CD4-positive, alpha-beta T cell treated with Interleukin-6 at 100 ng/mL for 8 hours (primary cell): ENCODE measurements at regions not wholly inside any gene's neighbourhood (a gene's known extent, or its start where the extent isn't known, plus 50 kb on each side); places are given as distances from the start of the nearest gene placed in this dataset.

Experiments
- DNase-seq: peaks from one replicate; pipeline ENCODE4 v3.0.0-alpha.2; 2020; ENCODE audit warnings: mixed read lengths, low spot score

DNA sequence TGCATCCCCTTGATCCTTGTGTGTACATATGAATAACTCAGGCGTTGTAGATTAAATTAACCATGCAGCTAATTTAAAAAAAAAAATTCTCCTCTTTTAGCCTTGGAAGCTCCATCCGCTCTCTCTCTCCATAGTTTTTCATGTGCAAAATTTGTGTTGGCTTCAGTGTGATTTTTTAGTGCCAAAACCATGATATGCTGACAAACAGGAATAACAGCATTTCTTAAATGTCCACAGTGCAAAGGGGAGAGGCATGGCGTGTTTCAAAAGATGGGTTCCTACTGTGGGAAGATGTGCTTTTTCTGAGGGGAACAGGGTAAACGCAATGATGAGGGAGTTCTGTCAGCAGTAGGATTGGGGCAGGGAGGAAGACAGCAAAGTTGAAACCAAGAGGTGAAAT, 247.0 kb downstream of the ICOS start:
- DNase-seq, result no peak

DNA sequence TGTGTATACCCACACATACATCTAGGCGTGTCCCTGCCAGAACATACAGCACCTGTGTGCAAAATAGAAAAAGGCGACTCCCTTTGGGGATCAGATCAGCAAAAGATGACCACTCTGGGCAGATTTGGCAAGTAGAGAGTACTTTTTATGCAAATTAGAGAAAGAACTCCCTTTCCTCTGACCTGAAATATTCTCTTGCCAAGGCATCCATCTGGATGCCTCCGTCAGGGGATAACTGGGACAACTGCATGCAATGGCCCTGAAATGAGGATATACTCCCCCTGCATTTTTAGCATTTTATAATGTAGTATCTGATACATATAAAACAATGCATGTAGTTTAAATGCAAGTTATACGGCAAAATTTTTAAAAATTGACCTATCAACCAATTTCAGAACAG, 247.7 kb downstream of the ICOS start:
- DNase-seq, result no peak

DNA sequence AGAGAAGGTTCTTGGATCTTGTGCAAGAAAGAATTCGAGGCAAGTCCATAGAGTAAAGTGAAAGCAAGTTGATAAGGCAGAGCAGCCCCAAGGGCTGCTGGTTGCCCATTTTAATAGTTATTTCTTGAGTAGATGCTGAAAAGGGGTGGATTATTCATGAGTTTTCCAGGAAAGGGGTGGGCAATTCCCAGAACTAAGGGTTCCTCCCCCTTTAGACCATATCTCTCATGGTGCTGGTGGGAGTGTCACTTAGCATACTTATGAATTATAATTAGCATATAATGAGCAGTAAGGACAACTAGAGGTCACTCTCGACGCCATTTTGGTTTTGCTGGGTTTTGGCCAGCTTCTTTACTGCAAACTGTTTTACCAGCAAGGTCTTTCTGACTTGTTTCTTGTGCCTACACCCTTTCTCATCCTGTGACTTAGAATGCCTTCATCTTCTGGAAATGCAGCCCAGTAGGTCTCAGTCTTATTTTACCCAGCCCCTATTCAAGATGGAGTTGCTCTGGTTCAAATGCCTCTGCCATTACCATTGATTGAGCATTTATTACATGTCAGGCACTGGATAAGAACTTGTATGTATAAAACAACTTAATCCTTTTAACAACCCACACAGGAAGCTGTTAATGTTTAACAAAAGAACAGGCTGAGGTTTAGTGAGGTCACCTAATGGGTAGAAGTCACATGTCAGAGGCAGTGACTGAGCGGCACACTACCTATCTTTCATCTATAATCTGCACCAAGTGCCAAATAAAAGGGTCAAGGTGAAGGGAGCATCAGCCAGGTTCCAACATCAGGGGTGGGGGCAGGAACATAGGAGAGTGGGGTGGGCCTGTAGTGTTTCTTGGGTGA, 250.9 kb downstream of the ICOS start:
- DNase-seq, result no peak

- no peak for DNase-seq
Observed at GRCh38 chr2:204191574-204191973, 255.0 kb downstream of the ICOS start.

GRCh38 chr2:204195498-204195897, 258.9 kb downstream of the ICOS start:
- no peak for DNase-seq

DNA sequence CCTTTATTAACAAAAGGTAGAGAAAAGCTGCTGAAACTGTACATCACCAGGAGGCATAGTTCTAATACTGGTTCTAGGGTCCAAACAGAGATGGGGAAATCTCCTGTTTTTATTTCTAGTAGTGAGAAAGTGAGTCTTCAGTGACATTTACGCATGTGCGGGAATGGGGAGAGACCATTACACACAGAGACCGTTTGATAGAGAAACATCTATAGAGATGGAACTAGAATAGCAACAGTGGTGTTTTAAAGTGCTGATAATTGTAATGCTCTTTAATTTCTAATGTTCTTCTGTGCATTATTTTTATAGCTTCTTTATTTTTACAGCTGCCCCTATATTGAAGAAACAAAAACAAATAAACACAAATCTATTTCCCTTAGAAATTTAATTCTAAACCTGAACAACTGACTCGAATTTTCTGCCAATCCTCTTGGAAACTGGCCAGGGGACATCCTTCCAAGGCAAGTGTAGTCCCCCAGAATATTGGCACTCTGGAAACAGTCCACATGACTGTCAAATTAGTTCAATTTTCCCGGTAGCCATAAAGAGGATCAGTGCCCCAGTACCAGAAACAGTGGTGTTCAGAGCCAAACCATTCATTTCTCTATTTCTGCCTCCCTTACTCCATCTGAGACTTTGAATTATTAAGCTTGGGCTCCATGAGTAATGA, 260.9 kb downstream of the ICOS start:
- DNase-seq, result no peak

- DNase-seq, result no peak
Observed at GRCh38 chr2:204199357-204199756, 262.8 kb downstream of the ICOS start.

GRCh38 chr2:204201507-204201906, 264.9 kb downstream of the ICOS start:
- no peak for DNase-seq

DNA sequence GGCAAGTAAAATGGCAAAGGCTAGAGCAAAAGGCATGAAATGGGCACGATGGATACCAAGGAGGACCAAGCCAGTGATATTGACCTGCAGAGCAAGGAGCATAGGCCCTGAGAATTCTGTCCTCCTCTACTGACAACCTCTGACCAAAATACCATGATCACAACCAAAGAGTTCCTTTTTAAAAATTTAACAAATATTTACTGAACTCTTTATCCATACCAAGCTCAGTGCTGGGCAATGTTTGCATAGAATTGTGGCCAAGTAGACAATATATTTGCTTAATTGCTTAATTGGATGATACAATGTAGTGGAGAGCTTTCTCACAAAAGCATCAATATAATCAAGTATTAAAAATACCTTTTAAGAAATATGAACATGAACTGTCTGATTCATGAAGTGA, 265.7 kb downstream of the ICOS start:
- DNase-seq, result no peak

GRCh38 chr2:204203704-204204103, 267.1 kb downstream of the ICOS start:
- DNase-seq, result no peak

GRCh38 chr2:204205082-204205481, 268.5 kb downstream of the ICOS start:
- no peak for DNase-seq

GRCh38 chr2:204205538-204205937, 269.0 kb downstream of the ICOS start:
- DNase-seq, result no peak

DNA sequence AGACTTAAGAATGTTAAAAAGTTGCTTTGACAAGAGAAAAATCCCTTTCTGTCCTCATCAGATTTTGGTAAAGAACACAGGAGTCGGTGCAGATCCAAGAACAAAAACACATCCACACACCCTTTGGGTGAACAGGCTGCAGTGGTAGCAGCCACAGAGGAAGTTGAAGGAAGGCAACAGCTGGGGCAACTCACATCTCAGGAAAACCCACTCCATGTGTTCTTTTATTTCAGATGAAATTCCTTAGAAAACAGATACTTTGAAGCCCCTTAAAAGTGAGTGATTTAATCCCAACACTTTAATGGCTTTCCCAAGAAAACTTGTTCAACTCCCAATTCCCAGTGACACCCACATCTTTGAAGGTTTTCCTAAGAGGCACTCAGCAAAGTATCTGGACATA, 271.3 kb downstream of the ICOS start:
- DNase-seq, result no peak

GRCh38 chr2:204213588-204213987, 277.0 kb downstream of the ICOS start:
- DNase-seq, result no peak

DNA sequence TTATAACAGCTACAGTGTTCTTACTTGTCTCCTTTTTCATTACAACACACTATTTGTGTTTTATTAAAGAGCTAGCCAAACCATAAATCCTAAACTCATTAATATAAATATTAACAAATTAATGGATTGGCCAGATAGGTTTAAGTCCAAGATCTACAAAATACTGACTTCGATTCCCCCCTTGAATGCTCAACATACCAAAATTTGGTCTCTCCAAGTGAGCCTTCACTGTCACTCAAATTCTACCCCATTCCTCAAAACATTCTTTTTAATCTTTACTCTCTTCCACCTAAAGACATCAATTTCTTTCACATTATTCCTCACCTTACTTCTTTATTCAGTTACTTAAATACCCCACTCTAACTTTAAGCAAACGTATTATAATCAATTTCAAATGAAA, 281.5 kb downstream of the ICOS start:
- DNase-seq, result no peak

GRCh38 chr2:204219196-204219595, 282.6 kb downstream of the ICOS start:
- no peak for DNase-seq

GRCh38 chr2:204220896-204221295, 284.3 kb downstream of the ICOS start:
- DNase-seq, result no peak

DNA sequence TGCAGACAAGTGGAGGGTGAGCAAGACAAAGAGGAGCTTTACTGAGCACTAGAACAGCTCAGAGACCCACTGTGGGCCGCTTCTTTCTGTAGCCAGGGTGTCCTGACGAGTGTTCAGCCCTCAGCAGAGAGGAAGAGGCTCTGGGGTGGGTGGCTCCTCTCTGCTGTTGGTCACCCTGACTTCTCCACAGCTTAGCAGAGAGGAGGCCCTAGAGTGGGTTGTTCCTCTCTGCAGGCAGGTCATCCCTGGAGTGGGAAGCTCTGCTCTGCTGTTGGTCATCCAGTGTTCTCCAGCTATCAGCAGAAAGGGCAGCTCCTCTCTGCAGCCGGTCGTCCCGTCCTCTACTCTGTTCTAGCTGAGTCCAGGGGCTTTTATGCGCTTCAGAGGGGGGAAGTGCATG, 286.5 kb downstream of the ICOS start:
- no peak for DNase-seq

GRCh38 chr2:204223544-204223943, 287.0 kb downstream of the ICOS start:
- no peak for DNase-seq

GRCh38 chr2:204225671-204226073, 289.1 kb downstream of the ICOS start:
- no peak for DNase-seq

DNA sequence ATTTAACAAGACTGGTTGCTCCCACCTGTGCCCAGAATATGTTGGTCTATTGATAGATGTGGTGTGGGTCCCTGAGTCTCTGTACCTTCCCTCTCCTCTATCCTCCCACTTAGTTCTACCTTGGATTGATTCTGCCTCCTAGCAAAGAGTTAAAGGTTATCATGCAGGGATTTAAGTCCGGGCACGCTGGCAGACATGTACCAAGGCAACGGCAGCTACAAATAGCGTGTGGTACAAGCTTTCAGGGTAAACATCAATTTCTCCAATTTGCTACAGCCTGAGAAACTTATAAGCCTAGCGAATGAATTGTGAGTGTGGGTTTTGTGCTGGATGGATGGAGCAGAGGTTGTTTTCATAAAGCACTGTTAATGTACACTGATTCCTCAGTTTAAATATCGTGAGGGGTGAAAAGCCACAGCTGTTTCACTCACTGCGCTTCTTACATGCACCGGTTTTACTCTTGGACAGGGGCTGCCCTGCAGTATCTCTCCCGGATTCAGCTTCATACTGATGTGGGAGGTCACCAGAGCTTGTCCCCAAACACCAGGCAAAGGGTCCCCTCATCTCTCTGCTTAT, 289.8 kb downstream of the ICOS start:
- no peak for DNase-seq

- no peak for DNase-seq
Observed at GRCh38 chr2:204228169-204228886, 291.8 kb downstream of the ICOS start.

DNA sequence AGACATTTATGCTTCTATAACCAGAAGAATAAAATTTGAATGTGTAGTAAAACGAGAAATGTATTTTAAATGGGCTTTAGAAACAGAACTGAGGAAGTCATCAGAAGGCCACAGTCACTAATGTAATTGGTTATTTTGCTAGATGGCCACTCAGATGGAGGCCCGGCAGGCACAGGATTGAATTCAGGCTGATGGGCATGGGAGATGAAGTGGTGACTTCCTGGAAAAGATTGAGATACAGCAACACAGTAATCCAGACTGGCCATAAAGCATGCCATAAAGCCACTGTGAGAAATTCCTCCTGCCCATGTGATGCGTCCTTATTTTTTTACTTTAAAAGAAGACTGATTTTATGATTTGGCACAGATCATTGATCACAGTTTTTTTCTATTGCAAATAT, 297.7 kb downstream of the ICOS start:
- DNase-seq, result no peak
